Sigmoid colon (tissue), 3 donors: ENCODE measurements at regions not wholly inside any gene's neighbourhood (a gene's known extent, or its start where the extent isn't known, plus 50 kb on each side); places are given as distances from the start of the nearest gene placed in this dataset.

Experiments used
- CTCF ChIP-seq, 4 experiments: fragments of 450-650 bp in 3 of 4; fragments of 200-600 bp in 1 of 4; IDR thresholded peaks; one replicate each; pipeline ENCODE4 v1.5.1; 2016 to 2019; ENCODE audit warnings: antibody characterized with exemption in 4 of 4, mild to moderate bottlenecking in 3 of 4, moderate library complexity in 2 of 4
- POLR2A ChIP-seq, 2 donors: fragments of 450-650 bp; IDR thresholded peaks; one replicate each; pipeline ENCODE4 v1.6.1; 2016; ENCODE audit warnings: antibody characterized with exemption in 2 of 2, mild to moderate bottlenecking in 2 of 2, moderate library complexity in 2 of 2

GRCh38 chr15:45980366-45980765 is 345.5 kb downstream of the SQOR start:
- TF ChIP-seq CTCF (IDR thresholded peaks at IDR 0.05) (no peak), POLR2A (IDR thresholded peaks at IDR 0.05) (no peak)
